ENCODE measurements at regions not wholly inside any gene's neighbourhood (a gene's known extent, or its start where the extent isn't known, plus 50 kb on each side); places are given as distances from the start of the nearest gene placed in this dataset.

DNA sequence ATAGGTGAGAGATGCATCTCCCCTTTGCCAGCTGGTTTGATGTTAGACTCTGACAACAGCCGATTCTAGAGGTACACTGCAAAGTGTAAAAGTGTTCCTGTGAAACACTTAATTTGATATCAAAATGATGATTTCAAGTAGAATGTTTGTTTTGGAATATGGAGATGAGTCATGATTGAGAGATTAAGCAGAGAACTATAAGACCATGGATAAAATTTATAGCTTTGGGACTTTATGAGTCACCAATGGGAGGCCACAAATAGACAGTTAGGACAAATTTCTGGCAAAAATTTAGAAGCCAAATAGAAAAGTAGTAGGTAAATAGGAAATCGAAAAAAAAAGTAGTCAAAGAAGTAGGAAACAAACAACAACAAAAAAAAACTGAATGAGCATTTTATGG is 672.5 kb downstream of the NSUN3 start:
- no peak overlapping the region for H2BK120ac ChIP-seq (replicated peaks; ENCODE audit: low read depth, low read length)
- no peak overlapping the region for H3K27ac ChIP-seq (ENCODE audit: low read depth, low read length)
- no peak overlapping the region for H3K14ac ChIP-seq (ENCODE audit: insufficient read length)
- ChIA-PET CTCF (ENCODE audit: partially characterized antibody) (no interaction called here), POLR2A (ENCODE audit: partially characterized antibody) (no interaction called here)
- no peak overlapping the region for H2BK20ac ChIP-seq (ENCODE audit: low read length)
- WGBS, 2 experiments (ENCODE audit: extremely low coverage in 1 of 2, insufficient coverage in 1 of 2, insufficient read length in 1 of 2, insufficient replicate concordance in 2 of 2, low coverage in 1 of 2, low lambda C conversion rate in 2 of 2, missing lambda C conversion rate in 1 of 2), result 85% methylated on average over 2 of the region's 2 CpGs; no CpG with 5 or more reads in 1 of the 2 experiments
- no peaks in the 10 kb centered on the region for H3K79me1 ChIP-seq (ENCODE audit: low read depth, low read length)
- no peaks in the 10 kb centered on the region for H3K23me2 ChIP-seq (ENCODE audit: low read depth, low read length)
- DNase-seq (ENCODE audit: low read depth in 1 of 2, low spot score in 2 of 2) (no peak), FAIRE-seq (no peak)
- no peaks in the 10 kb centered on the region for H3K4me1 ChIP-seq (replicated peaks in 1 of 4; ENCODE audit: control insufficient read depth in 3 of 4, insufficient read depth in 4 of 4, low read length in 3 of 4)
- H3K9ac ChIP-seq (replicated peaks in 1 of 4; ENCODE audit: extremely low read depth in 1 of 4, low read depth in 3 of 4, low read length in 3 of 4), result no peak overlapping the region
- H2AFZ ChIP-seq (ENCODE audit: low read length), result no peak overlapping the region
- H2BK12ac ChIP-seq (ENCODE audit: low read depth, low read length), result no peak overlapping the region
- no peak overlapping the region for H2AK5ac ChIP-seq (ENCODE audit: low read depth, low read length)
- H3K4me3 ChIP-seq (ENCODE audit: extremely low read depth in 1 of 4, insufficient read depth in 2 of 4, low read depth in 3 of 4, low read length in 4 of 4), result no peak overlapping the region
- H3K27me3 ChIP-seq (replicated peaks in 1 of 4; ENCODE audit: control insufficient read depth in 3 of 4, extremely low read depth in 1 of 4, insufficient read depth in 3 of 4, low read length in 3 of 4), result no peaks in the 10 kb centered on the region
- no peaks in the 10 kb centered on the region for H3K9me3 ChIP-seq (ENCODE audit: insufficient read depth in 2 of 2, low read depth in 1 of 2, low read length in 1 of 2)
- no peak overlapping the region for H3K4me2 ChIP-seq (ENCODE audit: insufficient read depth in 1 of 2, low read depth in 2 of 2, low read length in 2 of 2)
- no peak overlapping the region for H3K18ac ChIP-seq (ENCODE audit: extremely low read depth, low read length)
- H3K56ac ChIP-seq (replicated peaks; ENCODE audit: insufficient read length, low read depth, low read length), result no peak overlapping the region
- H3K23ac ChIP-seq (ENCODE audit: insufficient read length), result no peak overlapping the region
- H2BK5ac ChIP-seq (ENCODE audit: low read depth, low read length), result no peak overlapping the region
- H4K5ac ChIP-seq (ENCODE audit: insufficient read length, low read depth, low read length), result no peak overlapping the region
- no peak overlapping the region for H4K8ac ChIP-seq (ENCODE audit: extremely low read depth, insufficient read depth, low read length)
- no peak overlapping the region for H2BK15ac ChIP-seq (ENCODE audit: low read length)
- no peak overlapping the region for H4K91ac ChIP-seq (replicated peaks; ENCODE audit: insufficient read length, low read length)
- H4K20me1 ChIP-seq (replicated peaks in 1 of 2; ENCODE audit: control insufficient read depth in 1 of 2, insufficient read depth in 2 of 2, low read length in 2 of 2), result no peaks in the 10 kb centered on the region
- no peak overlapping the region for H3K4ac ChIP-seq (replicated peaks; ENCODE audit: insufficient read length, low read depth, low read length)
- H3K36me3 ChIP-seq (ENCODE audit: control insufficient read depth in 2 of 4, insufficient read depth in 4 of 4, low read length in 3 of 4), result no peaks in the 10 kb centered on the region
- H3K79me2 ChIP-seq (ENCODE audit: control insufficient read depth in 1 of 2, insufficient read depth in 2 of 2, low read length in 2 of 2), result no peaks in the 10 kb centered on the region
- TF ChIP-seq RBBP5 (IDR thresholded peaks at IDR 0.05; ENCODE audit: borderline replicate concordance, low read depth, low read length) (no peak), CBX5 (IDR thresholded peaks at IDR 0.05; ENCODE audit: low read depth, low read length) (no peak), KDM1A (IDR thresholded peaks at IDR 0.05; ENCODE audit: borderline replicate concordance, low read length) (no peak), ASH2L (IDR thresholded peaks at IDR 0.05; ENCODE audit: low read length) (no peak), HDAC6 (IDR thresholded peaks at IDR 0.05; ENCODE audit: low read depth, low read length) (no peak), EZH2 (IDR thresholded peaks at IDR 0.05; ENCODE audit: low read depth, low read length, severe bottlenecking) (no peak), GABPA (IDR thresholded peaks at IDR 0.05; ENCODE audit: borderline replicate concordance, insufficient read depth, low read length) (no peak)

All from H1 (cell line).